IMR-90 (cell line): ENCODE measurements at regions not wholly inside any gene's neighbourhood (a gene's known extent, or its start where the extent isn't known, plus 50 kb on each side); places are given as distances from the start of the nearest gene placed in this dataset.

Source experiments
- ATAC-seq: fragments of 200-7000 bp; cut with Tn5 transposase; 2 replicates; pipeline ENCODE4 v1.9.1; 2020; ENCODE audit warnings: low read depth, mild to moderate bottlenecking, moderate library complexity
- BruUV-seq: library from RNA; stranded (reverse); fragments of 400-500 nt; replicated peaks from 2 replicates; lab custom pipeline; 2021; lab: Mats Ljungman, UMichigan
- CTCF ChIA-PET: fragments of 300-600 bp; formaldehyde crosslinking; extraction: SDS; loops from one replicate; lab custom pipeline; 2021; ENCODE audit warnings: antibody characterized with exemption; lab: Yijun Ruan, JAX
- POLR2A ChIA-PET: fragments of 300-600 bp; sonication (Branson Sonifier 250); formaldehyde crosslinking; loops from one replicate; lab custom pipeline; 2022; ENCODE audit warnings: antibody characterized with exemption; ENCODE audit not compliant: unreplicated experiment; lab: Charles Lee
- DNase-seq: peaks from one replicate; pipeline ENCODE4 v3.0.0; 2013
- H2AFZ ChIP-seq: replicated peaks from 2 replicates; pipeline ENCODE3; 2013; ENCODE audit warnings: low read length, mild to moderate bottlenecking; ENCODE audit not compliant: poor library complexity
- H2AK5ac ChIP-seq: 2 replicates; pipeline ENCODE4 v1.6.1; 2013; ENCODE audit warnings: low read depth, low read length, inconsistent platforms
- H2AK9ac ChIP-seq: replicated peaks from 2 replicates; pipeline ENCODE3; 2013; ENCODE audit warnings: mild to moderate bottlenecking, low read depth, low read length, moderate library complexity; ENCODE audit not compliant: poor library complexity
- H2BK120ac ChIP-seq: 2 replicates; pipeline ENCODE4 v1.6.1; 2013; ENCODE audit warnings: low read depth, low read length, inconsistent platforms
- H2BK15ac ChIP-seq: 3 replicates; pipeline ENCODE4 v1.6.1; 2013; ENCODE audit warnings: low read depth, low read length, inconsistent platforms
- H2BK20ac ChIP-seq: 2 replicates; pipeline ENCODE4 v1.6.1; 2013; ENCODE audit warnings: low read depth, mild to moderate bottlenecking, inconsistent platforms, low read length, moderate library complexity
- H2BK5ac ChIP-seq: 2 replicates; pipeline ENCODE4 v1.6.1; 2013; ENCODE audit warnings: mild to moderate bottlenecking, low read depth, low read length, inconsistent platforms; ENCODE audit not compliant: poor library complexity, severe bottlenecking
- H3K14ac ChIP-seq: replicated peaks from 2 replicates; pipeline ENCODE4 v1.6.1; 2013; ENCODE audit warnings: low read depth, low read length, inconsistent platforms
- H3K18ac ChIP-seq: 2 replicates; pipeline ENCODE4 v1.6.1; 2013; ENCODE audit warnings: low read depth, low read length, control low read depth
- H3K23ac ChIP-seq: 2 replicates; pipeline ENCODE4 v1.6.1; 2013; ENCODE audit warnings: low read depth, low read length, inconsistent platforms
- H3K27ac ChIP-seq: 2 replicates; pipeline ENCODE4 v1.5.1; 2013; ENCODE audit warnings: mild to moderate bottlenecking, control low read depth, low read length; ENCODE audit not compliant: insufficient read depth
- H3K27me3 ChIP-seq: 2 replicates; pipeline ENCODE4 v1.6.1; 2013; ENCODE audit warnings: low read length; ENCODE audit not compliant: control insufficient read depth, insufficient read depth
- H3K36me3 ChIP-seq: 2 replicates; pipeline ENCODE4 v1.6.1; 2013; ENCODE audit warnings: low read length, mixed read lengths; ENCODE audit not compliant: control insufficient read depth, insufficient read depth
- H3K4ac ChIP-seq: 2 replicates; pipeline ENCODE4 v1.6.1; 2013; ENCODE audit warnings: low read depth, low read length, inconsistent platforms
- H3K4me1 ChIP-seq: 2 replicates; pipeline ENCODE4 v1.6.1; 2013; ENCODE audit warnings: low read length, mixed read lengths; ENCODE audit not compliant: control insufficient read depth, insufficient read depth
- H3K4me2 ChIP-seq: 2 replicates; pipeline ENCODE4 v1.6.1; 2013; ENCODE audit warnings: low read depth, mild to moderate bottlenecking, control low read depth, low read length, moderate library complexity
- H3K4me3 ChIP-seq: 2 replicates; pipeline ENCODE4 v1.5.1; 2013; ENCODE audit warnings: low read depth, mild to moderate bottlenecking, control low read depth, low read length, moderate library complexity; ENCODE audit not compliant: insufficient read depth
- H3K56ac ChIP-seq: 2 replicates; pipeline ENCODE4 v1.6.1; 2013; ENCODE audit warnings: low read length, inconsistent platforms; ENCODE audit not compliant: insufficient read depth; ENCODE audit errors: extremely low read depth
- H3K79me1 ChIP-seq, 2 experiments: 2 replicates each; pipeline ENCODE4 v1.6.1; 2013; ENCODE audit warnings: low read length in 2 of 2, inconsistent platforms in 1 of 2, low read depth in 1 of 2
- H3K9ac ChIP-seq: 2 replicates; pipeline ENCODE4 v1.6.1; 2013; ENCODE audit warnings: low read depth, low read length, control low read depth
- H3K9me1 ChIP-seq: 2 replicates; pipeline ENCODE4 v1.6.1; 2013; ENCODE audit warnings: low read length, inconsistent platforms; ENCODE audit not compliant: insufficient read depth
- H3K9me3 ChIP-seq: 2 replicates; pipeline ENCODE4 v1.6.1; 2013; ENCODE audit warnings: low read length; ENCODE audit not compliant: control insufficient read depth, insufficient read depth
- H4K20me1 ChIP-seq: 2 replicates; pipeline ENCODE4 v1.6.1; 2013; ENCODE audit warnings: low read length, inconsistent platforms; ENCODE audit not compliant: insufficient read depth
- H4K5ac ChIP-seq: 2 replicates; pipeline ENCODE4 v1.6.1; 2013; ENCODE audit warnings: mild to moderate bottlenecking, low read depth, low read length, control low read depth
- H4K8ac ChIP-seq, 2 experiments: 2 replicates each; pipeline ENCODE4 v1.6.1; 2013; ENCODE audit warnings: low read depth in 2 of 2, low read length in 2 of 2, control low read depth in 1 of 2, inconsistent platforms in 1 of 2
- H4K91ac ChIP-seq: 2 replicates; pipeline ENCODE4 v1.6.1; 2013; ENCODE audit warnings: low read depth, low read length, inconsistent platforms; ENCODE audit not compliant: insufficient read depth
- CTCF ChIP-seq: conservative IDR thresholded peaks from 2 replicates; pipeline ENCODE4 v1.5.1; 2012; ENCODE audit warnings: mild to moderate bottlenecking, low read depth, low read length, improper control_type of control experiment
- WGBS, 2 experiments: methylation state at CpG; one replicate each; pipeline versions ENCODE4 v1.1.5 to v1.1.7; 2013; ENCODE audit warnings: missing lambda C conversion rate in 2 of 2; ENCODE audit not compliant: insufficient read length in 1 of 2; ENCODE audit errors: extremely low coverage in 2 of 2; 5-methylcytosine and 5-hydroxymethylcytosine counted together
- dilution Hi-C: fragments of 300-500 bp; cut with HindIII; formaldehyde crosslinking; loops from one replicate; pipeline ENCODE4 v1.14.3; 2018; ENCODE audit warnings: low sequenced_read_pairs; ENCODE audit not compliant: unreplicated experiment
- in situ Hi-C: fragments of 300-500 bp; cut with MboI; formaldehyde crosslinking; loops from 3 replicates; pipeline ENCODE4 v1.14.3; 2019; ENCODE audit warnings: low sequenced_read_pairs, inconsistent platforms, mixed read lengths
- intact Hi-C: fragments of 100-400 bp; cut with micrococcal nuclease; formaldehyde crosslinking; loops from 2 replicates; pipeline ENCODE4 v1.10.0; 2022

DNA sequence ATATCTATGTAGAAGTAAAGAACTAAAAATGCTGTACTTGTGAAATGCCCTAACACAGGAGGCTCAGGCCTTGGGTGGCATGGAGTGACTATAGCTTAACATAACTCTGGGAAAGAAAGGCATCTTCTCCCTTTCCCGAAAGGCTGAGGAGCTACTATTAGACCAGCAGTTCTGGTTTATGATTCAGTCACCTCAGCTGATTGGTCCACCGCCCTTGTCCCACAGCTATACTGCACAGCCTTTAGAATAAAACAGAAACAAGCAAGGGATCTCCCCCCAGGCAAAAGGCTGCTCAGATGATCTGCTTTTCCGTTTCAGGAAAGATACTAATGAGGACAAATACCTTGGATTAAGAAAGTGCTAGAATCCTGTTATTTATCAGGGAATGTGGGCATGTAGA, 171.3 kb downstream of the SNCA start:
- Histone ChIP-seq H2BK15ac (no peak overlapping the region), H4K8ac (no peak overlapping the region), H3K9me1 (no peaks in the 10 kb centered on the region), H4K20me1 (no peaks in the 10 kb centered on the region), H3K18ac (no peak overlapping the region), H2AFZ (no peak overlapping the region), H3K79me1 (no peaks in the 10 kb centered on the region), H2BK5ac (no peak overlapping the region), H2AK9ac (no peak overlapping the region), H3K56ac (no peak overlapping the region), H2BK20ac (no peak overlapping the region), H3K4me1 (no peaks in the 10 kb centered on the region; the same call in 1 of the 2 replicates), H3K4me3 (no peak overlapping the region), H4K5ac (no peak overlapping the region), H3K23ac (no peak overlapping the region), H3K4me2 (no peak overlapping the region), H4K91ac (no peak overlapping the region), H3K27ac (no peak overlapping the region), H3K27me3 (peaks cover 2% of the 10 kb centered on the region; the same call in 1 of the 2 replicates), H3K9ac (no peak overlapping the region), H2BK120ac (no peak overlapping the region), H3K9me3 (no peaks in the 10 kb centered on the region), H3K4ac (no peak overlapping the region), H3K14ac (no peak overlapping the region), H3K36me3 (no peaks in the 10 kb centered on the region), H2AK5ac (no peak overlapping the region)
- DNase-seq (no peak), ATAC-seq (no peak)
- intact Hi-C loops: no loop called here
- dilution Hi-C loops: no loop called here
- POLR2A ChIA-PET: no interaction called here
- CTCF ChIA-PET: interaction anchor here (1.2 kb wide), 1 partner anchor 9 kb away, joined by 3 read pairs; no protein-coding TSS in a partner anchor
- TF ChIP-seq CTCF: no peak
- in situ Hi-C loops: loop anchor here (10.0 kb wide), 1 partner anchor 209 kb away; no protein-coding TSS in a partner anchor
- BruUV-seq: no TSS peak
- WGBS, 2 experiments: no CpG with 5 or more reads among the region's 3 CpGs
